ENCODE measurements at regions not wholly inside any gene's neighbourhood (a gene's known extent, or its start where the extent isn't known, plus 50 kb on each side); places are given as distances from the start of the nearest gene placed in this dataset.

DNA sequence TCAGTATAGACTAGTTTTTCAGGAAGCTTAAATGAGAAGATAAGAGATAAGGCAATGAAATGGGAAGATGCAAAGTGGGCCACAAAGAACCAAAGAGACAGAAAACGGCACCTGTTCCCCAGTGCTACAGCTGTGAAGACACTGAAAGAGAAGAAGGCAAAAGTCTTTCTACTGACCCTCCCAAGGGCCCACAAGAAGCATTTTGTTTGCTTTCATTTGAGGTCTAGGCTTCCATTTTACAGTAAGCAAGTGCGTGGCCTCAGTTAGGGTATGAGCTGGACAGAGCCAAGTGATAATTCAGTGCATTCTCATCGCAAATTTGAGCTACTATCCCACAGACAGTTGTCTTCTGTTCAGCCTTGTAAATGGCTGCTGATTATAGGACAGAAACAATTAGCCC is 53.4 kb upstream of the STK17B start:
- DNase-seq (ENCODE audit: low read depth), result no peak

DNA sequence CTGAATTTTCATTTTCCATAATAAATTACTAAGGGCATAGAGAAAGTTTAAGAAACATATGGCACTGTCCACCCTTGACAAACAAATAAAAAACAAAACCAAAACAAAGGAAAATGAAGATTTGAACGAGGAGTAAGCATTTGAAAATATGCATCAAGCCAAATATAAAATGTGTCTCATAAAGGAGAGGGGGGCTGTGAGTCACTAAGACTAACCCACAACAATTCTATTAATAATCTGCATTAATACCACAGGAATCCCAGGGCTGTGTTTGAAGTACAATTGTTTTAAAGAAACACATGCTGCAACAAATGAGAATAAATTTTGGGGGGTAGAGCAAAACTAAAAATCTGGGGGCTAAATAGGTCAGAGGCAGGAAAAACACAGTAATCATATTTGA is 53.8 kb upstream of the STK17B start:
- no peak for DNase-seq (ENCODE audit: low read depth)

DNA sequence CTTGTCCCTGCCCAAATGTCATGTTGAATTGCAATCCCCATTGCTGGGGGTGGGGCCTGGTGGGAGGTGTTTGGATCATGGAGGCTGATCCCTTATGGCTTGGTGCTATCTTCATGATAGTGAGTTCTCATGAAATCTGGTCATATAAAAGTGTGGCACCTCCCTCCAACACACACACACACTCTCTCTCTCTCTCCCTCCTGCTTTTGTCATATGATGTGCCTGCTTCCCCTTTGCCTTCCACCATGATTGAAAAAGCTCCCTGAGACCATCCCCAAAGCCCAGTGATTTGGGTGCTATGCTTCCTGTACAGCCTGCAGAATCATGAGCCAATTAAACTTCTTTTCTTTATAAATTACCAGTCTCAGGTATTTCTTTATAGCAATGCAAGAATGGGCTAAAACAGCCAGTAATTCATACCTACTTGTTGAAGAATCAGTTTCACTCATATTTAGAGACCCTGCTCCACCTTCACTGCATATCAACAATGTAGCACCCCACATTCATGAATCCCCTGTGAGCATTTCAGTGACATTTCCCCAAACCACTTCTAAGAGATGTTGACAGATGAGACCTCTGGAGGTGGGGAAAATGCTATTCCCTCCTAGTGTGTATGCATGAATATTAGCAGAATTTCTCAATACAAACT is 54.8 kb upstream of the STK17B start:
- DNase-seq (ENCODE audit: low read depth), result no peak

DNA sequence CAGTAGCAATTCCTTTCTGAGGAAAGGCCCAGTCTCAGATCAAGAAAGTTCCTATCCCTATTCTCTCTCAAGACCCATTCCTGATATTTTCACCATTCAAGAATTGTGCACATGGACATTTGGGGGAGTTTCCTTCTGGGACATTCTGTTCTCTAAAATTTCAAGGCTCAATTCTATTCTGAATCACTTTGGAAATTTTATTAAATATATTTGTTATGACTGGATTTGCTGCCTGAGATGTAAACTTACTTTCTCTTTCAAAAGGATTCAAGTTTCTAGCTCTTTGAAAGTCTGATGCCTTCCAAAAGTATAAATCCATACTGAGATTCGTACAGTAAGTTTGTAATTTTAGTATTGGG is 55.3 kb upstream of the STK17B start:
- DNase-seq (ENCODE audit: low read depth), result no peak

DNA sequence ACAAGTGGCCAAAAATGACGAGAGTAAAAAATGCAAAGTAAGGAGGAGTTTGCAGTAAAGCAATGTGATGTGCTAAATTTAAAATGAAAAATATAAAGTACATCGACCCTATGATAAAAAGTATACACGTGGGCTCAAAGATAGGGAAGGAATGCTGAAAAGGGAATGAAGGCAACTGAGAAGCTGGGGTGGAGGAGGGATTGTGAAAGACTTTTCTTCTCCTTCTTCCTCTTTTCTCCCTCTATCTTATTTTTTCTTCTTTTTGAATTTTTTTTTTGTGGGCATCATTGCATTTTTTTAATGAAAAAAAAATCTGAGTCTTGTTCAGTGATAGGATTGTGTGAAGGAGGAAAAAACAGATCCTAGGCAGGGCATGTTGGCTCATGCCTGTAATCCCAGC is 57.6 kb upstream of the STK17B start:
- no peak for DNase-seq (ENCODE audit: low read depth)

DNA sequence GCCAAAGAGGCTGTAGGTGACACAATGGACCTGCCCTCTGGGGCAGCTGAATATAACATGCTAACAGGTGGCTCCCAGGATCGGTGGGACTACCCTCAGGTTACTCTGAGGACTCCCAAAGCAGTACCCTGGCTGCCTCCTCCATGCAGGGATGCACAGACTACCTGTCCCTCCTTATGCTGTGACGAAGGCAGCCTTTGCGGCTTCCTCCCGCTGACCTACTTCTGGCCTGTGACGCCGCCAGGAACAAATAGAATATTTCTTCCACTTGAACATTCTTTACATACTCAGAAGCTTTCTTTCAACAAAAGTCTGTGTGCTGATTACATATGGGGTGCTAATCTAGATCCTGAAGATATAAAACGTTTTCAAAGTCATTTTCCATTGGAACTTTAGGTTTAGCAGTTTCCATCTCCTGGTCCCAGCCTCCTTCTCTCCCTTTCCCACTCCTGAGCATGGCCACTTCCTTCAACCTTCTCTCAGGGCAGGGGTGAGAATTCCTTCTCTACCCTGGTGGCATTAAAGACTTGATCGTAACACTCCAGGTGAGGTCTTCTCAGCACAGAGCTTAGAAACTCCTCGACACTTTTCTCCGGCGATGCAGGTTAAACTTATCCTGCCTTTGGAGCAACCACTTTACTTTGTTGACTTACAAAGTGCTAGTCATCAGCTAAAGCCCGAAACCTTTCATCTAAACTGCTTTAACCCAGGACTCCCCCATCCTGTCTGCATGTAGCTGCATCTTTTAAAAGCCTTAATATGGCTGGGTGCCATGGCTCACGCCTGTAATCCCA is 58.9 kb upstream of the STK17B start:
- no peak for DNase-seq (ENCODE audit: low read depth)

DNA sequence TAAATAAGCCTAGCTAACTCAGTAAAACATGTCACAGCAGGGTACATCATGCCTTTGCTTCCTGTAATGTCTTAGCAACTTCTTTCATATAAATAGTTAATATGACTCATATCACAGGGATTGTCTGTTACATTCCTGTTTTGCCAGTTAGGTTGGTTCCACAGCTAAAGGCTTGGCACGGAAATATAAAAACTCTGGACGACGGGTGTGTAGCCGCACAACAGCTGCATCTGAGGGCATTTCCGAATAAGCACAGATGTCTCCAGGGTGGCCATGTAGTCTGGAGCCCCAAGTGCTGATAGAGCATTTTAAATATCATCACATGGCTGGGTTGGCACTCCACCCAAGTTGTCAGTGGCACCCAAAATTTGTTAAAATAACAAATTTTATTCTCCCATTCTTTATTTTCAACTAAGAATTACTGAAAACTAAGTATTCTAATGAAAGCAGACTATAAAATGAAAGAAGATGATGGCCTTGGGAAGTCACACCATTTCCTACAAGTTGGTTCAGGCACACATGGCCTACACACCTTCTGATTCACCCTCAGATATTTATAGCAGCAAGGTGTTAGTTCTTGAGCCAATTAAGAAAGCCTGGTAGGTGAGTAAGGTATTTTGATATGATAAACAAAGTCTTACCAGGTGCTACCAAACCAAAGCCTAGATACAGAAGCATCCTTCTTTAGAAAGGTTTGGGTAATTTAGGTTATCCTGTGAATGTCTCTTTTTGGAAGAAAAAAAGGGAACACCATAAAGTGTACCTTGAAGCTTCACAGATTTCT is 61.8 kb upstream of the STK17B start:
- DNase-seq (ENCODE audit: low read depth), result peak; percentile 89

DNA sequence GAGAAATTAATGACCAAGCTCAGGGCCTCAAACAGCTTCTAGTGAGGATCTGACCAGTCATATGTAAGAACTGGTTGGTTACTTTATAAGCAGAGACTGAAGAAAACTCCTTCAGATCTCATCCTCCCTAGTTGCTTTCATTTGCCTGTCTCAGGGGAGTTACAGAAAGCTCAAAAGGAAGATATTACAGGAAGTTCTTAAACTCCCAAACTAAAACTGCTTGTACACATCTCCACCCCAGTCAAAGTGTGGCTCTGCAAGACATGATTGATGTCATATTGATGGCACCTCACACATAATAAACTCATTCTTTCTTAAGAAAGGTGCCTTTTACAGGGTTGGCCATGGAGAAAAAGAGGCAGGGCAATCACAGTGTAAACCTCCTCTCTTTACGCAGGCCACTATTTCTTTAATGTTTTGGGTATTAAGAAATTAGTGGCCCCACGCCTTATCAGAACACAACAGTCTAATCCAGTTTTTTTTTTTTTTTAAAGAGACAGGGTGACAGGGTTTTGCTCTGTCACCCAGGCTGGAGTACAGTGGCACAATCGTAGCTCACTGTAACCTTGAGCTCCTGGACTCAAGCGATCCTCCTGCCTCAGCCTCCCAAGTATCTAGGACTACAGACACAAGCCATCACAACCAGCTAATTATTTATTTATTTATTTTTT is 62.6 kb upstream of the STK17B start:
- no peak for DNase-seq (ENCODE audit: low read depth)

DNA sequence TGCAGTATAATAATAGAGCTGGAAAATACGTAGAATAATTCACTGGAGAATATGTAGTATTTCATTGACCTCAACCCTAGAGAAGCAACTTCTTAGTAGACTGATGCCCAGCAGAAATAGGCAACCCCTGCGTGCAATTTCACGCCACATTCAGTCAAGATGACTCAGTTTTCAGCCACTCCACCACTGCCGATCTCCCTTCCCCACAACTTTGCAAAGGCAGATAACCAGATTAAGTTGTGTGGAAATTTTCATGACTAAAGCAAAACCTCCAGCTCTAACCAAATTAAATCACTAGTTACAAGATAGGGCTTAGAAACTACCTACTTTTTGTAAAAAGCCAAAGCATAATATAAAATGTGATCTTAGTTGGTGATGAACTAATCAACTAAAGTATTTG is 63.3 kb upstream of the STK17B start:
- peak; percentile 80 for DNase-seq (ENCODE audit: low read depth)

DNA sequence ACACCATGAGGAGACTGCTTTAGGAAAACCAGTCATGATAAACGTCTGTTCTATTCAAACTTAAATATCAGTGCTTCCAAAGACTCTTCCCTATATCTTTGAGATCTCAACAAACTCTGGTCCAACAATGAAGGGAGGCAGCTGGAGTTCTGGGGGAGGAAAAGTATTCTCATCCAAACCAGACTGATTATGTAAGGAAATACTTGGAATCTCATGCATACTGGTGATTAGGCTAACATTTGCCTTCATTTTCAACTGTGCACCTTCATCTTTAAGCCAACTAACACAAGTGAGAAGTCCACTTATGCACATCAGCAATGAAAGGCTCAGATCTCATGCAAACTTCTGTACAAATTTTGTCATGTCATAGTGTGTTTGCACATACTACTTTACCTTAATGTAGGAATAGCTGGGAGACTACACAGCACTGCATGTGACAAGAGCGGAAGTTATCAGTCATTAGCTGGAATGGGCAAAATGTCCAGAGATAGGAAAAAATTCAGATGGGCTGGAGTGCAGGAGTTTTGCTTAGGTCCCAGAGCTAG is 67.5 kb upstream of the STK17B start:
- DNase-seq (ENCODE audit: low read depth), result no peak

DNA sequence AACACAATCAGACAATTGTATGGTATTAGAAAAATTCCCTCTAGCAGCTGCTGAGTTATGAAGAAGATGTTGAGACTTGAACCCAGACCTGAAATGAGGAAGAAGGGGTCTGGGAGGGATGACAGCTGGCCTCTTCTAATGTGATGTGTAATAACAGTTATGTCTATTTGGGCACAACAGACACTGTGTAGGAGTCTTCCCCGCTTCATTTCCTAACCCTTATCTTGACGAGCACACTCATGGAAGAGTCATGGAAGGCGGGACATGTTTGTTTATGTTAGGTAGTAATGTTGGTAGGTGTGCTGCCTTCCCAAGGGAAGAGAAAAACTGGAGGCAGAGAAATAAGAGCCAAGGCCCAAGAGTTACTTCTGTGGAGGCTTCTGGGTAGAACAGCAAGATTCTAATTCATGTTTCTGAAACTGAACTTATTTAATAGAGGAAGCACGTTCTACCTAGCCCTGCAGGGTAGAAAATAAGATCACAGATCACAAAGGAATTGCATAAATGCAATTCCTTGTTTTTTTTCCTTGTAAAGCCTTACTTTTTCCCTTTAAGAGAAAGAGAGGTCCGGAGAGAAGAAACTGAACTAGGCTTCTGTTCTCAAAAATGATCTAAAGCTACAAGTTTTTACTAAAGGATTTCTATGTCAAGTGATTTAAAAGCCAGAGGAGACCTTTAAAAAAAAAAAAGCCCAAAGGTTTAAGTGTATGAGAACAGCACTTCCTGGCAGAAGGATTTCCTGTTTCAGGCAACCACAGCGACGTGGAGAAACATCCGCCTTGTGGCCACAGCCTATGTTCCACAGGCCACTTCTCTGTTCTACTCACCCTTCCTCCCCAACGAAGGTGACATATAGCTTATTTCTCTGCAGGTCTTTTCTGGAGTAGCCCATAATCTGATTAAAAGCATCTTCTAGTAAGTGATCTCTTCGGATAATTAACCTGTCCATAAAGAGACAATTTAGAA is 68.5 kb upstream of the STK17B start:
- peak; percentile 92 for DNase-seq (ENCODE audit: low read depth)

DNA sequence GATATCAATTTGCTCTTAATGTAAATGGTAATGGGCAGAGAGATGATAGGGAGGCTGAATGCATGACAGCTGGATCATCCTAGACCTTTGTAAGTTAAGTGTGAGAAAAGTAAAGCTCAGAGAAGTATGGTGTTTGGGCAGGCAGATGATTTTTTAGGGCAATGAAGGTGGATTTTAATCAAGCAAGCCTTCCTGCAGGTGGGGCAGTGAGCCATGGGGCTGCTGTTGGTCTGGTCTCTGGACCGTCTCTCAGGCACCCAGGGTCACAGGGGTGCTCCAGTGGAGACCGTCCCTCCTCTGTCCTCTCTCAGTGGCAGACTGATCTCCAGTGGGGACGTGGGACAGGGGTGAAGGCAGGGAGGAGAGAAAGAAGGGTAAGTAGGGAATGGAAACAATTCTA is 69.8 kb upstream of the STK17B start:
- no peak for DNase-seq (ENCODE audit: low read depth)

DNA sequence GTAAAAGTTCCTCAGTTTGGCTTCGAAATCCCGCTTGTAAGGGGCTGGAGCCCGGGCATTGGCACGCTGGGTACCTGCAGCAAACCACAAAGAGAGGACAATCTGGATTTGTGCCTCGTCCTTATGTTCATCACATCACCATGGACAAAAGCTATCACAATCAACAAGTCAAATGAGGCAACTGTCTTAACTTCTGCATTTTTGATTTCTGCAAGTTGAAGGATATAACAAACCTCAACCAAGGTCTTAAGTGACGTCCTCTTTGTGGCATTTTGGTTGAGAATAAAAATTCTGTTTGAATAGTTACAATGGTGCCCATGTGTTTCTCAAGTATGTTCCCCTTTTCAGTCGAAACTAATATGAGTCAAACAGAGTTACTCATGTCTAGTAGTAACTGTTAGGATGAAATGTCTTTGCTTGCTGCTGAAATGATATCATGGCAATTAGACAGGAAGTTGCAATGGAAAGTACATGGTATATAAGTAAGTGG is 70.8 kb upstream of the STK17B start:
- no peak for DNase-seq (ENCODE audit: low read depth)

DNA sequence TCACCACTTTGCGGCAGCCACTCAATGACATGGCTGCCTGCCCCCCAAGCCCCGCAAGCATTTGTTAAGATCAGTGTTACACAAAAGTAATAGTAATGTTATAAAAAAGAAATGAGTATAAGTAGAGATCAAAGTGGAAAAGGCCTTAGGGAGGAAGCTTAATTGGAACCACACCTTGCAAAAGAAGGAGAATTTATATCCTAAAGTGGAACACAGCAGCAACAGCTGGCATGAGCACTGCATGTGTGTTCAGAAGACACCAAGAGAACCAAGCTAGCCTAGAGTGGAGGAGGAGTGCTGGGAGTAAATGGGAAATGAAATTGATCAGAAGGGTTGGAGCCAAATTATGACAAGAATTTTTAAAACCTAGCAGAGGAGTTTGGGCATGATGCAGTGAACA is 73.1 kb upstream of the STK17B start:
- DNase-seq (ENCODE audit: low read depth), result no peak

DNA sequence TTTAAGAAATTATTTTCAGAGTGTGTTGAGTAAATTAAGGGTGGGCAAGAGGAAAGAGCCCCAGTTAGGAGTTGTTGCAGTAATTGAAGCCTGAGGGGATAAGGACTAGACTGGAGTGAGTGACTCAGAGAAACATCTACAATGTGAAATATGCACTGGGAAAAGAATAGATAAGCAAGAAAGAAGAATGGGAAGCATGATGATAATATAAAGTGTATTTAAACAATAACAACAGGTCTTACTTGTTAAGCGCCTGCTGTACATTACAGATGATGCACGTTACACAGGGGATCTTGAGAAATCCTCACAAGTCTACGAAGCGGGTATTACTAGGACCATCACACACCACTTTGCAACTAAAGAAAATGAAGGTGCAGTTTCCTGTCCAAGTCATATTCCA is 73.6 kb upstream of the STK17B start:
- no peak for DNase-seq (ENCODE audit: low read depth)

DNA sequence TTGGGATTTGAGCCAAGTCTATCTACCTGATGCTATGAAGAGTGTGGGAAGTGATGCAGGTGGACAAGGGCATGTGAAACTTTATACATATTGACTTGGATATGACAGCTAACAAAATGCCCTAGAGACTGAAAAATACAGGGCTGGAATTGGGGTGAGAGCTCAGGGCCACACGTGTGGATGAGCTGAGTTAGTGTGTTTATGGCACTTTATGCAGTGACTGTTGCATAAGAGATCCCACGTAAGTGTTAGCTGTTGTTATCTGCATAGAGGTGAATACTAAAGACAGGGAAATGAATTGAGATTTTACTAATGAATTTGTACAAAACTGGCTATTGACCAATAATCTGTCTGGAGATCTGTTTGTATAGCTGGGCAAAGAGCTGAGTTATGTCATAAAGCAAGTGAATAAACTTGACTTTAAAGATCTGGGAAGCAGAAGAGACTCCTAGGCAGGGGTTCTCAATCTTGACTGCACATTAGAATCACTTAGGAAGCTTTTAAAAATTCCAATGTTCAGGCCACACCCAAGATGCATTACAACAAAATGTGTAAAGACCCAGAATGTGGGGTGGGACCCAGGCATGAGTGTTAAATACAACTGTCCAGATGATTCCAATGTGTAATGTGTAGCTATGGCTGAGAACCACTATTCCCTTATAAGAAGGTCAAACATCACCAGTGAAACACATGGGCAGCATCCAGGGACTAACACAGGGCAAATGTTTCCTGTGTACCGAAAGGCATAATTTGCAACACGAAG is 74.2 kb upstream of the STK17B start:
- DNase-seq (ENCODE audit: low read depth), result no peak

DNA sequence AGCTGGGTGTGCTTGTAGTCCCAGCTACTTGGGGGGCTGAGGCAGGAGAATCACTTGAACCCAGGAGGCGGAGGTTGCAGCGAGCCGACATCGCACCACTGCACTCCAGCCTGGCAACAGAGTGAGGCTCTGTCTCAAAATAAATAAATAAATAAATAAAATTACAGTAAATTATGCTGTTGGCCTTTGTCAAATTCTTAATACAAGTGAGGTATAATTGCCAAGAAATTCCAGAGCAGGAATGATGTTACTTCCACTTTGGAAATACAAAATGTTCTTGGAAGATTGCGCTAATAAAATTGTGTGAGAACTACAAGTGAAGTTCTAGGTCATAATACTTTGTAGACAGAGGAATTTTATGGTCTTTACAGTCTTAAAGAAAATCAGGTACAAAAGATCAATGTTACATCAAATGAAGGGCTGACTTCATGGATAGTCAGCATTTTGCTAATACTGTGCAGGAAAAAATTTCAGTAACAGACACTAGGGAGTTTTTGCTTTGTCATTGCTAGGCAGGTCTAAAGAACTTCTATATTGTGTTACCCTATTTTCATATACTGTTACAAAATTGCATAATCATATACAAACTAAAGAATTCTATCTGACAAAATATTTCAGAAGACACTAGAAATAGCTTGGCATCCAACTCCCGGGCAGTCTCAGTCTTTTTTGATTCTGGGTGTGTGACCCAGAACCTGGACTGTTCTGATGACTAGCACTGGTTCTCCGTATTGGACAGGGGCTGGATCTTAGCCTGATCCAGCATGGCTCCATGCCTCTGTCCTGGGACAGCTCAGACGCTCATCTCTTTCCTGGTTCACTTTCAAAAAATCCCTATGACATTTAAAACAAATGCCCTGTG is 76.0 kb upstream of the STK17B start:
- no peak for DNase-seq (ENCODE audit: low read depth)

DNA sequence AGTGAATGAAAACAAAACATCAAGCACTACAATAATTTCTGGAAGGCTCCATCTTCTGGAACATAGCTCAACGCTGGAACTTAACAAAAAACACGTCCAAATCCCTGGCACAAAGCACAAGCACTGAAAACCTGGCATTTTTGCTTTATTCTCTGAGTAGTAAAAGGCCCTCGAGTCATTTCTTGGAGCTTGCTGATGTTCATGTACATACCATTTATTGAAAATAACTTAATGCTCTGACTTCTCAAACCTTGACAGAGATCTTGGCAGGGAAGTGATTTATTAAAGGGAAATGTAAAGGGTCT is 76.5 kb upstream of the STK17B start:
- DNase-seq (ENCODE audit: low read depth), result no peak

DNA sequence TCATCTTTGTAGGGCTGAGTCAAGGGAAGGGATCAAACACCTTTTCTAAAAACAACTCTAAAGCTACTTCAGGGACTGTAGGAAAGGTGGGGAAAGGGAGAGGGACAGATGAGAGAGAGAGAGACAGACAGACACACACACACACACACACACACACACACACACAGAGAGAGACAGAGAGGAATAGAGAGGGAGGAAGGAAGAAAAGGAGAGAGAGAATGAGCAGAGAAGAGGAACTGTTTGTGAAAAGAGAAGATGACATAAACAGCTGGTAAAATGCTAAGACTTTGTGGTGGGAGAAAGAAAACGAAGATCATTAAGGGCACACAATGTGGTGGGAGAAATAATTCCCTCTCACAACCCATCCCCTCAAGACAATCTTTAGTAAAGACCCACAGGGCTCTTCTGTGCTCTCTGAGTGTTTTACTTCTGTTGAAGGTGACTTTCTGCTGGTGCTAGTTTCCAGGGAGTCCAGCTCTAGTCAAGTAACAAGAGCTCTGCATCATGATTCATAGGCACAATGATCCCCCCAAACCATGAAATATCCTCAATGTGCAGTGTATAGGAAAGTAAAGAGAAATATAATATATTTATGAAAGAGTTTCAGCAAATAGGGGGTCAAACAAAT is 77.2 kb upstream of the STK17B start:
- DNase-seq (ENCODE audit: low read depth), result no peak

All from Daoy (cell line).